ENCODE measurements at regions not wholly inside any gene's neighbourhood (a gene's known extent, or its start where the extent isn't known, plus 50 kb on each side); places are given as distances from the start of the nearest gene placed in this dataset.
"Not testable (repeated sequence)": the region's sequence is repeated elsewhere in the genome, so short reads cannot be mapped to it uniquely, and the experiment has no call there.

DNA sequence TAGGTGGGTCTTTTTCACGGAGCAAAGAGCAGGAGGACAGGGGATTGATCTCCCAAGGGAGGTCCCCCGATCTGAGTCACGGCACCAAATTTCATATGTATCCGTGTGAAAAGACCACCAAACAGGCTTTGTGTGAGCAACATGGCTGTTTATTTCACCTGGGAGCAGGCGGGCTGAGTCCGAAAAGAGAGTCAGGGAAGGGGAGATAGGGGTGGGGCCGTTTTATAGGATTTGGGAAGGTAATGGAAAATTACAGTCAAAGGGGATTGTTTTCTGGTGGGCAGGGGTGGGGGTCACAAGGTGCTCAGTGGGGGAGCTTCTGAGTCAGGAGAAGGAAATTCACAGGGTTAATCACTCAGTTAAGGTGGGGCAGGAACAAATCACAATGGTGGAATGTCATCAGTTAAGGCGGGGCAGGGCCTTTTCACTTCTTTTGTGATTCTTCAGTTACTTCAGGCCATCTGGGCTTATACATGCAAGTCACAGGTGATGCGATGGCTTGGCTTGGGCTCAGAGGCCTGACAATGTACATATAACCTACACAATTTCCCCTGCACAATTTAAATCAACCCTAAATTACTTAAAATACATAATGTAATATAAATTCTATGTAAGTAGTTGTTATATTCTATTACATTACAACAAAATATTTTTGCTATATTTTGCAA lies 921.3 kb upstream of the ALCAM start:
- not testable (repeated sequence) for DNase-seq

DNA sequence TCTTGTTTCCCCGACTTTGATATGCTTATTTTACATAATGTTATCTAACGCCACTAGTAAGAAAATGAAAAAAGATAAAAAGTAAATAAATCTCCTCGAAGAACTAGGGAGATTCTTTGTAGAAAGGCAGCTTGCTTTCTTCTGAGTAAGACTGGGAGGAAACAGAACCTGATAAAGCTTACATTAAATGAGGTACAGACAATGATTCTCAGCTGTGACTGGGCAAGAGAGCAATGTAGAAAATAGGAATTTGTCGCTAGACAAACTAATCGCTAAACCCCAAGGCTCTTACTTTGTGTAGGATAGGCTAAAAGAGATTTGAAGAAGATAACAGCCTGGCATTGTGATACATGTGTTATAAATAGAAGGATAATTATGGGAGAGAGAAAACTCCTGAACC lies 919.0 kb upstream of the ALCAM start:
- no peak for DNase-seq

GRCh38 chr3:104452697-104453096 lies 914.0 kb upstream of the ALCAM start:
- no peak for DNase-seq

GRCh38 chr3:104458657-104459056 lies 908.1 kb upstream of the ALCAM start:
- DNase-seq, result no peak

- DNase-seq, result no peak
Measured at GRCh38 chr3:104460477-104461406, 906.0 kb upstream of the ALCAM start.

- DNase-seq, result no peak
Measured at GRCh38 chr3:104461431-104461830, 905.3 kb upstream of the ALCAM start.

DNA sequence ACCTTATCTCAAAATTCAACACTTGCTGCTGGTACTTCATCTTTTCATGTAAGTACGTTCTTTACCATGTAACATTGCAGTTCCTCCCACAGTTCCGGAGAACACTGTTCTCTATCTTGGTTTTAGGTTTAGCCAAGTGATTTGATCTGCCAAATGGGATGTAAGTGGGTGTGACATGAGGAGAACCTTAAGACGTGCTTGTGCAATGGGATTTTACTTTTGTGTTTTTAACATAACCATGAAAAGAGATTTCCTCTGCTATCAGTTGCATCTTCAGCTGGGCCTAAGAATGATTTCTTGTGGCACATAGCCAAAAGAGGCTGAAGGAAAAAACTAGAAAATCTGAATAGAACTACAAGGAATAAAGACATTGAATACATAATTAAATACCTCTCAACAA lies 894.5 kb upstream of the ALCAM start:
- no peak for DNase-seq

DNA sequence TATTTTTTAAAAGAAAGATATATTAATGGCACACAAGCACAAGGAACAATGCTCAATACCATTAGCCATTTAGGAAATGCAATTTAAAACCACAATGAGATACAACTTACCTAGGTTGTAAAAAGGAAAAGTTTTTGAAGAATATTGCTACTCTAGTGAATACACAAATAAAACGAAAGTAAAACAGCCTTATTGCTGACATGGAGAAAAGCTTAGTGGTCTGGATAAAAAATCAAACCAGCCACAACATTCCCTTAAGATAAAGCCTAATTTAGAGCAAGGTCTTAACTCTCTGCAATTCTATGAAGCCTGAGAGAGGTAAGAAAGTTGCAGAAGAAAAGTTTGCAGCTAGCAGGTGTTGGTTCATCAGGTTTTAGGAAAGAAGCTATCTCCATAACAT lies 892.7 kb upstream of the ALCAM start:
- DNase-seq, result no peak

- DNase-seq, result no peak
Measured at GRCh38 chr3:104503022-104503421, 863.7 kb upstream of the ALCAM start.

GRCh38 chr3:104510131-104510849 lies 856.4 kb upstream of the ALCAM start:
- DNase-seq, result no peak

- DNase-seq, result no peak
Measured at GRCh38 chr3:104514371-104514770, 852.3 kb upstream of the ALCAM start.

DNA sequence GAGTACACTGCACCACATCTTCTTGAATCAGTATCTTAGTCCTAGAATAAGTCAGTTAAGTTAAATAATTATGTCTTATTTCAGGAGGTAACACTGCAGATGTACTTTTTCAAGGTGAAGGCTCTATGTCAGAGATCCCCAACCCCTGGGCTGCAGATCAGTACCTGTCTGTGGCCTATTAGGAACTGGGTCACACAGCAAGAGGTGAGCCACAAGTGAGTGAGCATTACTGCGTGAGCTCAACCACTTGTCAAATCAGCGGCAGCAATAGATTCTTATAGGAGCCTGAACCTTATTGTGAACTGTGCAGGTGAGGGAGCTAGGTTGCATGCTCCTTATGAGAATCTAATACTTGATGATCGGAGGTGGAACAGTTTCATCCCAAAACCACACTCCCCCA lies 851.9 kb upstream of the ALCAM start:
- DNase-seq, result no peak

DNA sequence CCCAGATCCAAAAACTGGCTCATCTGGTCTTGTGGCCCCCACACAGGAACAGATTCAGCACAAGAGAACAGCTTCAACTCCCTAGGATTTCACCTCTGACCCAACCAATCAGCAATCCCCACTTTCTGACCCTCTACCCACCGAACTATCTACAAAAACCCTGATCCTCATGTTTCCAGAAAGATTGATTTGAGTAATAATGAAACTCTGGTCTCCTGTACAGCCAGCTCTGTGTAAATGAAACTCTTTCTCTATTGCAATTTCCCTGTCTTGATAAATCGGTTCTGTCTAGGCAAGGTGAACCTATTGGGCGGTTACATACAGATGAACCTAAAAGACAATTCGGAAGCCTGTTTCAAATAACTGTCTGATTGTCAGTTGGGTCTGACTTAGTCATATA lies 847.6 kb upstream of the ALCAM start:
- DNase-seq, result no peak

DNA sequence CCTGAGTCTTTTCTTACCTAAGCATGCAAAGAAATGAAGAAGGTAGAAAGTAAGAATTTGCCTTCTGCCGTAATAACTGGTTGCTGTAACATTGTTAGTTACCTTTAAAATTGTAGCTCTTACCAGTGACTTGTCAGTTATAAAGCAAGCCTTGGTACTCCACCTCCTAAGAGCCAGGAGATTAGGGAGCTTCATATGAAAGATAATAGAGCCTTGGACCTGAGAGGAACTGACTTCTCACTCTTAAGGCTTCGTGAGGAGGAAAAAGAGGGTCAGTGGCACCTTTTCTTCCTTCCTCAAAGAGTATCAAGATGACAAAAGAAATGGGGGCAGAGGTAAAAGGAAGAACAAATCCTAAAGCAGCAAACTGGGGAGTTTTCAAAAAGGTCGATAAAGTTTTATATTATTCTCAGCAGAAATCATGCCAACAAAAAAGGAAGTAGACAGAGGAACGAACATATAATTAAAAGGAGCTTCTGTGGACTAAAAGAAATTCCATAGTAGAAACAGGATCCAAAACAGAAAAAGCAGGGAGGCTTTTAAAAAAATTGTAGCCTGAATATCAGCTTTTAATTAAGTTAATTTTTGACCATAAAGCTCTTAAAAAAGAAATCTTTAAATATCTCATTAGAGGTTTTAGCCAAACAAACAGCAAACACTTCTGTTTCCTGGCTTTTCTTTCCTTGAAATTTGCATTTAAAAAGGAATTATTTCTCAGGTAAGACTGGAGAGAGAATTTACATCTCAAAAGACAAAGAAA lies 847.1 kb upstream of the ALCAM start:
- no peak for DNase-seq

DNA sequence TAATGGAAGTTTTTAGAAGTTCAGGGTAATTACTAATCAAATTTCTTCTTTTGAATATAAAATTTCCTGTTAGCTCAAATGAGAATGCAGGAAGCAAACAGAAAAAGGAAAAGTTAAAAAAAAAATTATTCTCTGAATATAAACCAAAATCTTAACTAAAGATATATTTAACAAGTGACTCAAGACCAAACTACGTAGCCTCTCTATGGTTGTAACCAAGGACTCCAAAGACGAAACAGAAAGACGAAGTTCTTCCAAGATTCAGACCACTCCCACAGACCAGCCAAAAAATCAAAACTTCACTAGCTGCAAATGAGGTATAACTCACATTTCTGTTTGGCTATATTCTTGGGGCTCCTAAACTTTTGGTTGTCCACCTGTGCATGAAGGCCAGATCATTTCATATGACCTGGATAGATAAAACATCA lies 846.5 kb upstream of the ALCAM start:
- no peak for DNase-seq

DNA sequence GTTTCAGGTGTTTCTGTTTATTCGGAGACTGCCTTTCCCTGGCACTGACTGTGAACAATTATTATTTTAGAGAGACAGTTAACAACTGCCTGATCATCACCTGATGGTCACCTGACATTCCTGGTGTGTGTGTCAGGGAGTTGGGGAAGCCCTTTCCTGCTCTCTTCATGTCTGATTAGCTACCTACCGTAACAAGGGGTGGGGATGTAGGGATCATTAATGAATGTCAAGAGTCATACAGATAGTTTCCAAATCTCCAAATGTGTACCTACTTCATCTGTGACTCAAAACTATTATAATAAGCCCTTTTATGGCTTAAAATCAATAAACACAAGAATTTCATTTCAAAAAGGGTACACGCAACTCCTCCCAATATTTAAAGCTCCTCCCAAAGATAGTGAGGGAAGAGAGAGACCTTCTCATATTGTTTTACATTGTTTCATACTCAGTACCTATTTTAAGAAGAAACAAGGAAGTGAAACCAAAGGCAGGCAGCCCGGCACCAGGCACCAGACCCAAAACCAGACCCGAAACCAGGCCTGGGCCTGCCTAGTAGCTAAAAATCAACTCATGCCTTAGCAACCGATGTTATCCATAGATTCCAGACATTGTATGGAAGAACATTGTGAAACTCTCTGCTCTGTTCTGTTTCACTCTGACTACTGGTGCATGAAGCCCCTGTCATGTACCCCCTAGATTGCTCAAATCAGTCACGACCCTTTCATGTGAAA lies 844.9 kb upstream of the ALCAM start:
- peak; percentile 19 for DNase-seq

- DNase-seq, result no peak
Measured at GRCh38 chr3:104523136-104523535, 843.6 kb upstream of the ALCAM start.

DNA sequence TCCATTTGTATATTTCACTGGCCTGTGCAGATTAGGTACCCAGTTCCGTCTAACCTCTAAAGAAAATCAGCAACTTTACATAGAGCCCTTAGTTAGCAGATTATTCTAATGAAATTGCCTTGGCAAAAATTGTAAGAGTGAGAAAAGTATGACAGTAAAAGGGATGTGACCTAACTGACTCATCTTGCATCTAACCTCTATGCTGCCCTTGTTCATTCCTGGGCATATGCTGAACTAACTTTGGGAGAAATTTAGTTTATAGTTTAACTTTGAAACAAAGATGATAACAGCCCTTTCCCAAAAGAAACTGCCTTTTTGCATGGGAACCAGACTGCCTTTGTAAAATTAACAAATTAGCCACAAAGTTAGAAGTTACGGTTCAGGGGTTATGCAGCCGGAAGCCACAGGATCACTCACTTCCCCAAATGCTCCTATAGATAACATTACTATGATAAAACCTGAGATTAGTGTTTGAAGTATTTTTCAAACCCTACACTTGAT lies 839.8 kb upstream of the ALCAM start:
- no peak for DNase-seq

- DNase-seq, result no peak
Measured at GRCh38 chr3:104530934-104531333, 835.8 kb upstream of the ALCAM start.

DNA sequence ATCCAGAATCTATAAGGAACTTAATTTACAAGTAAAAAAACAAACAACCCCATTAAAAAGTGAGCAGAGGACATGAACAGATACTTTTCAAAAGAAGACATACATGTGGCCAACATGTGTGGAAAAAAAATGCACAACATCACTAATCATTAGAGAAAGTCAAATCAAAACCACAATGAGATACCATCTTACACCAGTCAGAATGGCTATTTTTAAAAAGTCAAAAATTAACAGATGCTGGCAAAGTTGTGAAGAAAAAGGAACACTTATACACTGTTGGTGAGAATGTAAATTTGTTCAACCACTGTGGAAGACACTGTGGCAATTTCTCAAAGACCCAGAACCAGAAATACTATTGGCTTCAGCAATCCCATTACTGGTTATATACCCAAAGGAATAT lies 830.0 kb upstream of the ALCAM start:
- DNase-seq, result no peak

DNA sequence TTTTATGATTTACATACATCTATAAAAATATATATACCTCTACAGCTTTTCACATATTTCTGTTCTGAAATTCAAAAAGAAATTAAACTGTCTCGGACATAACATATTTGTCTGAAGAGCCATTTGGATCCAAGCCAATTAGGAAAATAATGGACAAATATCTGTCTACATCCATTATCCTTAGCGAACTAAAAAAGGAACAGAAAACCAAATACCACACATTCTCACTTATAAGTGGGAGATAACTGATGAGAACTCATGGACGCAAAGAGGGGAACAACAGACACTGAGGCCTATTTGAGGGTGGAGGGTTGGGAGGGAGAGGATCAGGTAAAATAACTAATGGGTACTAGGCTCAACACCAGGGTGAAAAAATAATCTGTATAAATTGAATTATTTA lies 829.4 kb upstream of the ALCAM start:
- no peak for DNase-seq

- no peak for DNase-seq
Measured at GRCh38 chr3:104546301-104546700, 820.4 kb upstream of the ALCAM start.
